ENCODE measurements at regions not wholly inside any gene's neighbourhood (a gene's known extent, or its start where the extent isn't known, plus 50 kb on each side); places are given as distances from the start of the nearest gene placed in this dataset.

GRCh38 chr3:150268426-150269391 is 139.4 kb upstream of the TSC22D2 start:
- Histone ChIP-seq H4K91ac (replicated peaks; ENCODE audit: insufficient read length, low read length) (no peak overlapping the region), H3K23ac (ENCODE audit: insufficient read length) (no peak overlapping the region), H3K36me3 (ENCODE audit: control insufficient read depth in 2 of 4, insufficient read depth in 4 of 4, low read length in 3 of 4) (no peaks in the 10 kb centered on the region), H2BK5ac (ENCODE audit: low read depth, low read length) (no peak overlapping the region), H3K23me2 (ENCODE audit: low read depth, low read length) (no peaks in the 10 kb centered on the region), H3K4me3 (ENCODE audit: extremely low read depth in 1 of 4, insufficient read depth in 2 of 4, low read depth in 3 of 4, low read length in 4 of 4) (no peak overlapping the region), H3K27ac (ENCODE audit: low read depth, low read length) (no peak overlapping the region), H3K18ac (ENCODE audit: extremely low read depth, low read length) (no peak overlapping the region), H4K5ac (ENCODE audit: insufficient read length, low read depth, low read length) (no peak overlapping the region), H3K79me2 (ENCODE audit: control insufficient read depth in 1 of 2, insufficient read depth in 2 of 2, low read length in 2 of 2) (no peaks in the 10 kb centered on the region), H3K4me1 (replicated peaks in 1 of 4; ENCODE audit: control insufficient read depth in 3 of 4, insufficient read depth in 4 of 4, low read length in 3 of 4) (no peaks in the 10 kb centered on the region), H2BK12ac (ENCODE audit: low read depth, low read length) (no peak overlapping the region), H3K9ac (replicated peaks in 1 of 4; ENCODE audit: extremely low read depth in 1 of 4, low read depth in 3 of 4, low read length in 3 of 4) (peak overlapping the region in 1 of 4 experiments; percentile 34; a peak in 1 of 7 replicates), H3K9me3 (ENCODE audit: insufficient read depth in 2 of 2, low read depth in 1 of 2, low read length in 1 of 2) (no peaks in the 10 kb centered on the region), H2BK20ac (ENCODE audit: low read length) (no peak overlapping the region), H3K14ac (ENCODE audit: insufficient read length) (no peak overlapping the region), H2BK15ac (ENCODE audit: low read length) (no peak overlapping the region), H4K8ac (ENCODE audit: extremely low read depth, insufficient read depth, low read length) (no peak overlapping the region), H2BK120ac (replicated peaks; ENCODE audit: low read depth, low read length) (no peak overlapping the region), H4K20me1 (replicated peaks in 1 of 2; ENCODE audit: control insufficient read depth in 1 of 2, insufficient read depth in 2 of 2, low read length in 2 of 2) (no peaks in the 10 kb centered on the region), H2AFZ (ENCODE audit: low read length) (no peak overlapping the region; the same call in 1 of the 2 replicates), H3K56ac (replicated peaks; ENCODE audit: insufficient read length, low read depth, low read length) (no peak overlapping the region), H2AK5ac (ENCODE audit: low read depth, low read length) (no peak overlapping the region), H3K27me3 (replicated peaks in 1 of 4; ENCODE audit: control insufficient read depth in 3 of 4, extremely low read depth in 1 of 4, insufficient read depth in 3 of 4, low read length in 3 of 4) (no peaks in the 10 kb centered on the region), H3K4ac (replicated peaks; ENCODE audit: insufficient read length, low read depth, low read length) (no peak overlapping the region), H3K79me1 (ENCODE audit: low read depth, low read length) (no peaks in the 10 kb centered on the region), H3K4me2 (ENCODE audit: insufficient read depth in 1 of 2, low read depth in 2 of 2, low read length in 2 of 2) (no peak overlapping the region)
- DNase-seq (ENCODE audit: low read depth in 1 of 2, low spot score in 2 of 2), result no peak
- WGBS, 2 experiments (ENCODE audit: extremely low coverage in 1 of 2, insufficient coverage in 1 of 2, insufficient read length in 1 of 2, insufficient replicate concordance in 2 of 2, low coverage in 1 of 2, low lambda C conversion rate in 2 of 2, missing lambda C conversion rate in 1 of 2), result 93% methylated on average over 6 of the region's 6 CpGs; no CpG with 5 or more reads in 1 of the 2 experiments
- POLR2A ChIA-PET (ENCODE audit: partially characterized antibody), result no interaction called here
- no peak for FAIRE-seq
- CTCF ChIA-PET (ENCODE audit: partially characterized antibody), result interaction anchor here (1.7 kb wide), 1 partner anchor 18 kb away, joined by 4 read pairs; no protein-coding TSS in a partner anchor
